HFF-Myc (cell line): ENCODE measurements at regions not wholly inside any gene's neighbourhood (a gene's known extent, or its start where the extent isn't known, plus 50 kb on each side); places are given as distances from the start of the nearest gene placed in this dataset.
A peak's percentile ranks its signal among the peaks of the same experiment; 100 is the strongest.

ENCODE experiments used
- DNase-seq: peaks from one replicate; pipeline ENCODE4 v3.0.0-alpha.2; 2011; ENCODE audit warnings: low read depth; ENCODE audit errors: extremely low read depth
- H3K4me3 ChIP-seq: replicated peaks from 2 replicates; pipeline ENCODE4 v1.5.1; 2011; ENCODE audit warnings: low read depth, mild to moderate bottlenecking, control low read depth, low read length
- CTCF ChIP-seq: IDR thresholded peaks from 2 replicates; pipeline ENCODE4 v1.5.1; 2012; ENCODE audit warnings: mild to moderate bottlenecking, low read depth, low read length, control low read depth; ENCODE audit errors: missing control alignments

GRCh38 chr16:85425074-85425662 is 188.0 kb upstream of the GSE1 start:
- no peak for DNase-seq
- TF ChIP-seq CTCF, result no peak

GRCh38 chr16:85426806-85427205 is 186.3 kb upstream of the GSE1 start:
- DNase-seq, result no peak
- H3K4me3 ChIP-seq, result no peak overlapping the region
- no peak for TF ChIP-seq CTCF

More at GRCh38 chr16:85425074-85425662, 188.0 kb upstream of the GSE1 start:
- H3K4me3 ChIP-seq, result no peak overlapping the region

GRCh38 chr16:85428168-85428898 is 184.8 kb upstream of the GSE1 start:
- no peak for DNase-seq
- TF ChIP-seq CTCF, result peak; percentile 50
- no peak overlapping the region for H3K4me3 ChIP-seq

DNA sequence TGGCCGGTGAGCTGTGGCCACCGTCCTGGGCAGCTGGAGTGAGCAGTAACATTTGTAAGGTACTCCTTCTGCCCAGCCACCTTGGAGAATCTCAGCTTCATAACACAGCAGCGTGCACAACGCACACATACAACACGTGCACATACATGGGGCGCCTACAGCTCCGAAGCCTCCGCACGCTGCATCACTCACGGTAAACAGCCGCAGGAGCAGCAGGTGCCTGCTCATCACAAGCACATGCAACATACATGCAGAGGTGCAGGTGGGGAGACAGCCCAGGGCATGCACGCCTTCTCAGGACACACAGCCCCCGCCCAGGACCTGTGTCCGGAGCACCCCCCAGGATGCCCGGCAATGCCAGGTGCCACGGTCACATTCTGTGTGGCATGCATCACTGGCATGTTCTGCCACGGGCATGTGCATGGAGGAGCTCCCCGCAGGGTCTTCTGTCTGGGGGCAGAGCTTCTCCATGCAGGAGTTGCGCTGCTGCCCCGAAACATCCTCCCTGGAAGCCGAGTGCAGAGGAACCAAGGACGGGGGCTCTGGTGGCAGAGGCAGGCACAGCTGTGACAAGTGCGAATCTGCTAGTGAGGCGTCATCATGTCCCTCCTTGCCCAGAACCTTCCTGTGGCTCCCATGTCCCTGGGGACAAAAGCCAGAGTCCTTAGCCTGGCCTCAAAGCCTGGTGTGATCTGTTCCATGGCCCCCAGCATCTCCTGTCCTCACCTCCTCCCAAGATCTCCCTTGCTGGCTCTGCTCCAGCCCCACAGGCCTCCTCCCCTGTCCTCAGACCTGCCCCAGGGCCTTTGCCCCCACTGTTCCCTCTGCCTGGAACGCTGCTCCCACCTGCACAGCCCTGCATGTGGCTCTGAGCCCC is 184.0 kb upstream of the GSE1 start:
- no peak overlapping the region for H3K4me3 ChIP-seq
- DNase-seq, result no peak
- no peak for TF ChIP-seq CTCF

DNA sequence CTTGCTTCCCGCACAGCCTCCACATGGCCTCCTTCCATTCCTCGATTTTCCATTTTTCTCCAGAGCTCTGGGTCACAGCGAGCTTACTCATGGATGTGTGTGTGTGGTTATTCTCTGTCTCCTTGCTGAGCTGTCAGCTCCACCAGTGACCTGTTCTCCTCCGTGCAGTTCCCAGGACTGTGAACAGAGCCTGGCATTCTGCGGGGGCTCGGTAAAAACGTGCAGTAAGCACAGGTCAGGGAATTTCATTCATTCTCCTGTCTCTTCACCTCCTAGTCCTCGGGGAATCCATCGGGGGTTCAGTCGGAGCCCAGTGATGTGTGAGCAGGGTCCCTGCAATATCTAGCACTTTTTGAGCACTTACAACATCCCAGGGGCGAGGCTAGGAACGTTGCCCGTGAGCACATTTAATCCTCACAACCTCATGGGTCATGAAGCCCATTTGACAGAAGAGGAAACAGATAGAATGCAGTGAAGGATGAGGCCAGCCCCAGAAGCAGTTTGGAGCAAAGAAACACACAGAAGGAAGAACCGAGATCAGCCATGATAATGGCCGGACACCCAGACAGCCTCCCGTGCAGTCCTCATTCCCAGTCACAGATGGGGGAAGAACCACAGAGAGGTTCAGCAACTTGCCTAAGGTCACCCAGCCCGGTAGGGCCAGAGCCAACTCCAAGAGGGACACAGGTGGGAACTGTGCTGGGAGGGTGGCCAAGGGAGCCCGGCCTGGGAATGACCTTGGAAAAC is 183.2 kb upstream of the GSE1 start:
- no peak overlapping the region for H3K4me3 ChIP-seq
- no peak for TF ChIP-seq CTCF
- no peak for DNase-seq
